HG03108 (cell line): ENCODE measurements at regions not wholly inside any gene's neighbourhood (a gene's known extent, or its start where the extent isn't known, plus 50 kb on each side); places are given as distances from the start of the nearest gene placed in this dataset.
"Not testable (repeated sequence)": the region's sequence is repeated elsewhere in the genome, so short reads cannot be mapped to it uniquely, and the experiment has no call there.

Experiments
- ATAC-seq: cut with Tn5 transposase; IDR thresholded peaks from one replicate; pipeline ENCODE4 v1.9.1; 2021; ENCODE audit warnings: moderate library complexity; ENCODE audit not compliant: unreplicated experiment

GRCh38 chr17:63075969-63076368 lies 109.9 kb downstream of the TANC2 start:
- no peak for ATAC-seq

- ATAC-seq = no peak
Observed at GRCh38 chr17:63078707-63079106, 112.7 kb downstream of the TANC2 start.

- ATAC-seq = no peak
Observed at GRCh38 chr17:63082273-63082861, 116.3 kb downstream of the TANC2 start.

GRCh38 chr17:63082952-63083351 lies 116.9 kb downstream of the TANC2 start:
- no peak for ATAC-seq

GRCh38 chr17:63086483-63087185 lies 120.6 kb downstream of the TANC2 start:
- no peak for ATAC-seq

GRCh38 chr17:63090358-63091114 lies 124.5 kb downstream of the TANC2 start:
- not testable (repeated sequence) for ATAC-seq

- ATAC-seq = not testable (repeated sequence)
Observed at GRCh38 chr17:63091909-63092308, 125.9 kb downstream of the TANC2 start.

- no peak for ATAC-seq
Observed at GRCh38 chr17:63094631-63095030, 128.6 kb downstream of the TANC2 start.

GRCh38 chr17:63095459-63095858 lies 129.4 kb downstream of the TANC2 start:
- no peak for ATAC-seq

GRCh38 chr17:63095879-63096278 lies 129.8 kb downstream of the TANC2 start:
- ATAC-seq = no peak

- no peak for ATAC-seq
Observed at GRCh38 chr17:63096426-63096825, 130.4 kb downstream of the TANC2 start.

- no peak for ATAC-seq
Observed at GRCh38 chr17:63099425-63099824, 133.4 kb downstream of the TANC2 start.

- no peak for ATAC-seq
Observed at GRCh38 chr17:63102034-63102433, 136.0 kb downstream of the TANC2 start.

- no peak for ATAC-seq
Observed at GRCh38 chr17:63106050-63106449, 140.0 kb downstream of the TANC2 start.

- ATAC-seq = no peak
Observed at GRCh38 chr17:63109661-63110060, 143.6 kb downstream of the TANC2 start.

- ATAC-seq = no peak
Observed at GRCh38 chr17:63113167-63113566, 147.1 kb downstream of the TANC2 start.

GRCh38 chr17:63116228-63116627 lies 150.2 kb downstream of the TANC2 start:
- no peak for ATAC-seq

- no peak for ATAC-seq
Observed at GRCh38 chr17:63116967-63117830, 151.2 kb downstream of the TANC2 start.

- ATAC-seq = no peak
Observed at GRCh38 chr17:63120406-63120805, 154.4 kb downstream of the TANC2 start.

GRCh38 chr17:63124536-63124935 lies 158.5 kb downstream of the TANC2 start:
- ATAC-seq = no peak

GRCh38 chr17:63124958-63125357 lies 158.9 kb downstream of the TANC2 start:
- ATAC-seq = no peak
